Activated CD4-positive, alpha-beta T cell treated with anti-CD3 and anti-CD28 coated beads, Interleukin-10, Interleukin-2, amounts not matched to agents 100 ng/mL and 50 ng/mL, durations not matched to agents 16 hours and 8 hours (primary cell): ENCODE measurements at regions not wholly inside any gene's neighbourhood (a gene's known extent, or its start where the extent isn't known, plus 50 kb on each side); places are given as distances from the start of the nearest gene placed in this dataset.
"Not testable (repeated sequence)": the region's sequence is repeated elsewhere in the genome, so short reads cannot be mapped to it uniquely, and the experiment has no call there.

Experiments used
- DNase-seq: peaks from one replicate; pipeline ENCODE4 v3.0.0-alpha.2; 2020

DNA sequence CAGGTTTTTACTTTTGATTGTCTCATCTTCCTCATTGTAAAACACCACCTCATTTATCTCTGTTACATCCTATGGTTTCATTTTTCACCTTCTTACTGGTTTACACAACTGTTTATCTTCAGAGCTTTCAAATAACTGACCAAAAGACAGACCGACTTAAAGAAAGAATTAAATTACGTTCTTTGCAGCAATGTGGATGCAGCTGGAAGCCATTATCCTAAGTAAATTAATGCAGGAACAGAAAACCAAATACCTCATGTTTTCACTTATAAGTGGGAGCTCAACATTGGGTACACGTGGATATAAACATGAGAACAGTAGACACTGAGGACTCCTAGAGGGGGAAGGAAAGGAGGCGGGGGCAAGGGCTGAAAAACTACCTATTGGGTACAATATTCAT lies 729.0 kb upstream of the USP15 start:
- no peak for DNase-seq

DNA sequence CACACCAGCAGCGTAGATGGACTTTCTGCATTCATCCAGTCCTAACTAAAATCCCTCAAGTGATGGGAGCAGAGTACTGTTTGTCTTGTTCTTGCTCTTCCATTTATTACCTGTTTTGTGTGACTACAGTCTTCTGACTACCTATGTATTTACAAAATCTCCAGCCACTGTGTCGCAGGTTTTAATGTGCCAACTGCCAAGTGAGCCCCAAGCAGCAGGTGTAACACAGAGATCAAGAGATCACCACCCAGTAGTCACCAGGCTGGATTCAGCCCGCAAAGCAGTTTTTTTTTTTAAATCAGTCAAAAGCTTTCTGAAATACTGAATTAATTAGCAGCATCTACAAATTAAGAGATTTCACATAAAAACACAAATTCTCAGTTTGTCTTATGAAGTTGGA lies 724.1 kb upstream of the USP15 start:
- DNase-seq: no peak

DNA sequence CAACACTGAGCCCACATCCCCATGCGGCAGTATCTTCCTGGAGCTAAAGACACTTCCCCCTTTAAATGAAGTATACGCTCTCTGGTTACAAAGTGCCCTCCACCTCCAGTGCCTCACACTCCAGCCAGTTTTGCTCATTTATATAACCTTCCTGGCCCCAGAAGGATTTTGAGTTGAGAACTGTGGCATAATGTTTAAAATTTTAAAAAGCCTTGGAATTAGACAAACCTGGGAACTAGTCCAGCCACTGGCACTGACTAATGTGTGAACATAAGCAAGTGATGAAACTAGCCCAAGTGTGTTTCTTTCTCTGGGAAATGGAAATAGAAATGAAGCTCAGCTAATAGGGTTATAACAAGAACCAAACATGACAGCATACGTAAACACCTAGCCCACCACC lies 723.7 kb upstream of the USP15 start:
- DNase-seq: no peak

DNA sequence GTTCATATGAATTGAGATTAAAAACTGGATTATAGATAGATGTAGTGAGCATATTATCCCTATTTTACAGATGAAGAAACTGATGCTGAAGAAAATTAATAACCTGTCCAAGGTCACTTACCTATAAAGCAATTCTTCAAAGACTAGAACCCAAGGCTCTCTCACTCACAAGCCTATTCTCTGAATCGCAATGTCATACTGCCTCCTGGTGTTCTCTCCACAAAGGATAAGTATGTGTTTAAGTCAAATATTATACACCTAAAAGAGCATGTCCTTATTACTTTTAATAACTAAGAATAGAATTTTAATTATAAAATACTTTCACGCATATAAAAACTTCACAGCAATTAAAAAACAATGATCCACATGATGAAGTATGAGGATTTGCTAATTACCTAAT lies 721.3 kb upstream of the USP15 start:
- no peak for DNase-seq

DNA sequence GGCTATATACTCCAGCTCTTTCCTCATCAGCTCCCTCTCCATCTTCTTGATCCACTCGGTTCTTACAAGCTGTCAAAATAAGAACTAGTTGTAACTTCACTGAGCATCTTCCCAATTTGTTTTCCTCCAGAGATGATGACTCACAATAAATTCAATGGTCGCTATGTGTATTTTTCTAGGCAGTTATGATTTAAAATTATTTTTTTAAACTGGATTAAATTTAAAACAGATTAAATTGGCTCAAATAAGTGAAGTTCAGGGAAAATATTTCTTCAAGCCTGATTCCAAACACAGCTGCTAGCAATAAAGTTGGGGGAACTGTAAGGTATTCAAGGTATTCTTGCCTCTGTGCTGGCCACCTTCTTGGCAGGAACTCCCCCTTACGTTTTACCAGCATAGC lies 717.7 kb upstream of the USP15 start:
- DNase-seq: no peak

DNA sequence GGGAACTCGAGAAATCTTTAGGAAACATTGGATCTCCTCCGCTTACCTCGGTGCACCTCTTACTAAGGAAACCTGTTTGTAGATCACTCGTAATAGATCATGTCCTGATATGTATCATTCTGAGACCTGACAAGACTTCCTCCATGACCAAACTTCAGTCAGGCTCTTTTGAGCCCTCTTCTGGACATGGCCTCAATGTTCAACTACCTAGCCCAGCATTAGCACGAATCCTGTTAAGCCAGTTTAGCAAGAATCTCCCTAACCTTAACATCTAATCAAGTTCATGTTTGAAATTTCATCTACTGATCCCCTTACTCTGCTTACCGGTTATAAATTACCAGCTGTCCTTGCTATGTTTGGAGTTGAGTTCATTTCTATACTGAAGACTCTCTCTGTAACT lies 713.9 kb upstream of the USP15 start:
- no peak for DNase-seq

DNA sequence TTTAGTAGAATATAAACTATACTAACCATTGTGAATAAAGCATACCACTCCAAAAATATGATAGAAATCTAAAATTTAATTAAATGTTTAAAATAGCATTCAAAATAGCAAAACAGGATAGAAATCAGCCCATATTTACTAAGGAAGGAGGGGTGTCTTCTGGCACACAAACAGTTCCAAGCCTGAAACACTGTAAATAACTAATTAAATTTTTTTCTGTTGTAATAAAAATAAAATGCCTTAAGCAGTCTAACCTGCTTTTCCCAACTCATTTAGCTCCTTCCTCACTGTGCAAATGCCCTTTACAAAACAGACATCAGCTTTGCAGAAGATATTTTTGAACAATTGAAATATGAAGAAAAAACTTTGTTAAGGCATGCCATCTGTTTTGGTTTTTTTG lies 707.1 kb upstream of the USP15 start:
- no peak for DNase-seq

DNA sequence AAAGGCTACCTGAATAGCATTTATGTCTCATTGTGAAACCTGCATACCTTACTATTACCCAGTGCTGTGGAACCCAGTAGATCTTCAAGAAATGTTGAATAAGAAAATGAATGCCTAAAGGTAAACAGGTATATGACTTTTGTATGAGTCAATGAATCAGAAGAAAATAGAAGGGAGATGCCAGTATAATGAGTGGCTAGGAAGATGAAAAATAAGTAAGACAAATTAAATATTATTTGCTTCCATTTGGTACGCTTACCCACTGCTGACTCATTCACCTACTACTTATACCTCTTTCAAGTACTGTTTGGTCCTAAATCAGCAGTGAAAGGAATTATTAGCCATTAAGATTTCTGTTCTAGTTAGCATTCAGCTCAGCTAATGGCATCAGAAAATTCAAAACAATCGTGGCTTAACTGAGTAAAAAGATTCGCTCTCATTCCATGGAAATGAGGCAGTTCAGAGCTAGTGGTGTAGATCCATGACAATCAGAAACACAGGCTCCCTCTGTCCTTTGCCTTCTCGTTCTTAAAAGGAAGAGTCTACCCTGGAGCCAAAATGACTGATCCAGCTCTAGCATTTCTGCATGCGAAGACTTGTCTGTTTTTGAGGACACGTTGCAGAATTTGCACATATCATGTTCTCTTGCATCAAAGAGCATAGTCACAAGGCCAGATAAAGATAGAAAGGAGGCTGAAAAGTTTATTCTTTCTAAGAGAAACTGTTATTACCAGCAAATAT lies 705.8 kb upstream of the USP15 start:
- DNase-seq: no peak

DNA sequence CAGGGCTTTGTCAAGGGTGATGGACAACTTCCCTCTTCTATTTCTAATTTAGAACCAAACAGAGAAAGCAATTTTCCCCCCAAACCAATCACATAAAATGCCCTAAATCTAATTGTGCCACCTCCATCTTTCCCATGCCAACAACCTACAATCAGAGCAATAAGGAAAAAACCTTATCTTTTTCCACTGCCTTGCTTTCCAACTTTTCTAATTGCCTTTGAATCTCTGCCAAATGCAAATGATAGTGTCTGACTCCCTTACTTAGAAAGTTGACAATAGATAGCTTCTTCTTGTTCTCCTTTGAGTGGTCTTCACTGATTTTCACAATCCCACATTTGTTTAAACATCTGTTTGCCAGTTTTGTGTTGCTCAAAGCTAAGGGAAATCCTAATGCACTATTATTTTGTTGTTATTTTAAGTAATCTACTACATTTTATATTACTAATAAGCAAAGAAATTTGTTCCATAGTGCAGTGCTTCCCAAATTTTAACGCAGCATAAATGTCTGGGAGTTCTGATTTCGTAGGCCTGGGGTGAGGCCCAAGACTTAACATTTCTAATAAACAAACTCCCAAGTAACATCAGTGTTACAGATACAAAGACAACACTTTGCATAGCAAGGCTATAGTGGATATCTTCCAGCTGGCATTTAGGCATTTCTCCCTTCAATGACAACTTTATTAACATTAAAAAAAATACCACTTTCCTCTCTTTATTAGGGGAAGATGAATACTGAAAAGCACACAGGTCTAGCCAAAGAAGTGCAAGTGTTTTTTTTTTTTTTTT lies 696.3 kb upstream of the USP15 start:
- no peak for DNase-seq

DNA sequence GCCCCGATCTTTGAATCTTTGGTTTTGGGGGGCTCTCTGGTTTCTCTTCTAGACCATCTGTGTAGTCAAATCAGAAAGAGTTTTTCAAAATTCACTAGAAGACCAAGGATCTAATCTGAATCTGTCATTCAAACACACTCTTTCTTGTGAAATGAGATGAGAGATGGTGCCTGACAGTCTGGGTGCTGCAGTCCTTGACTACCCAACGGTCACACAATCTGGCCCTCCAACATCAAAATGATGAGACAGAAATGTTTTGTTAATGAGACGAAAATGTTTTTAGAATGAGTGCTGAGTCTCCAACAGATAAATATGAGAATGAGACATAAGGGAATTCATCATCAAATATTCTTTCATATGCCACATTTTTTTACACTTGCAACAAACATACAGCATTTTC lies 695.7 kb upstream of the USP15 start:
- no peak for DNase-seq

DNA sequence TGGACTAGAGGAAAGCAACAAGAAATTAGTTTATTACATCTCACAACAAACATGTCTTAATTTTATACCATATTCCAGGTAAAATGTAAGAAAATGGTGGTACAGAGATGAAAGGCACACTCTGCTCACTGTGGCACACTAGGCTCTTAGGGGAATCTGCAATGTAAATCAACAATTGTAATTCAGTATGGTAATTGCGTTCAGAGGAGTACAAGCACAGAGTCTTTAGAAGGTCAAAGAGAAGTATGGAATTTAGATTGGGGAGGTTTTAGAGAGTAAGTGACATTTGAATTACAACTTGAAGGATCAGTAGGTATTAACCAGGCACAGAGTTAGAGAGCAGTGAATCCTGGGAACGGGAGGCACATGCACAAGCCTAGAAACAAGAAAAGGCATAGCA lies 694.0 kb upstream of the USP15 start:
- no peak for DNase-seq

DNA sequence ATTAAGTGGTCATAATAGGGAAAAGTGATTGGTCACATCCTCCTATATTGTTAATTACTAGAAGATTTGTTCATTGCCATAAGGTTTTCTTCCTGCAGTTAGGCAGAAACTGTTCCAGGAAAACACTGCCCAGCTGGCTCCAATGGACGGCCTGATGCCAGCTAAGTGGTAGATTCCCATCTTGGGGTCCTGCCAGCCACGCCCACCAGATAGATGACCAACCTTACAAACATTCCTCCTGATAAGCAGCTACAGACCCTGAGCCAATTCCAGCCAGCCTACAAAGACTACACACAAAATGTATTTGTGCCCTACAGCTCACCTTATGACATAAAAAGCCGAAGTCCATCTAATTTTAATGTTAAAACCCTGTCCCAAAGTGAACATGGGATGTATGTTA lies 685.9 kb upstream of the USP15 start:
- no peak for DNase-seq

DNA sequence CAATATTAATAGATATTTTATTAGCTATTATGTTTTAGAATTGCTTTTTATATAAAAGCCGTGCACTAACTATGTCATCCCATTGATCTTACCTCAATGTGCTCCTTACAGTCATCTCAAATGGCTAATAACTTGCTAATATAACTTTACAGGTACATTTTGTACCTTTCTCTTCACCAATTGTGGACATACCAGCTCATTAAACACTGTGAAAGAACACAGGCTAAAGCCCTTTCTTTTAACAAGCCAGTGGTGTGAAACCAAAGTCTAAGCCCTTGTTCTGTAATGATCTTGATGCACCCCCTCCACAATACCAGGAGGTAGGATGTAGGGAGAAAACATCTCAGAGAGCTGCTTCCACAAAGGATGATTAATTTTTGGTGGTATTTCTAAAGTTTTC lies 675.3 kb upstream of the USP15 start:
- no peak for DNase-seq

DNA sequence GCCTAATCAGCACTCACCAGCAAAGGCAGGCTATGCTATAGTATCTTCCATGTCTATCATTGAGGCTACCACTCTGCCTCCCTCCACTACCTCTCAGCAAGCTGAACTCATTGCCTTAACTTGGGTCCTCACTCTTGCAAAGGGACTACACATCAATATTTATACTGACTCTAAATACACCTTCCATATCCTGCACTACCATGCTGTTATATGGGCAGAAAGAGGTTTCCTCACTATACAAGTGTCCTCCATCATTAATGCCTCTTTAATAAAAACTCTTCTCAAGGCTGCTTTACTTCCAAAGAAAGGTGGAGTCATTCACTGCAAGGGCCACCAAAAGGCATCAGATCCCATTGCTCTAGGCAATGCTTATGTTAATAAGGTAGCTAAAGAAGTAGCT lies 669.3 kb upstream of the USP15 start:
- not testable (repeated sequence) for DNase-seq

DNA sequence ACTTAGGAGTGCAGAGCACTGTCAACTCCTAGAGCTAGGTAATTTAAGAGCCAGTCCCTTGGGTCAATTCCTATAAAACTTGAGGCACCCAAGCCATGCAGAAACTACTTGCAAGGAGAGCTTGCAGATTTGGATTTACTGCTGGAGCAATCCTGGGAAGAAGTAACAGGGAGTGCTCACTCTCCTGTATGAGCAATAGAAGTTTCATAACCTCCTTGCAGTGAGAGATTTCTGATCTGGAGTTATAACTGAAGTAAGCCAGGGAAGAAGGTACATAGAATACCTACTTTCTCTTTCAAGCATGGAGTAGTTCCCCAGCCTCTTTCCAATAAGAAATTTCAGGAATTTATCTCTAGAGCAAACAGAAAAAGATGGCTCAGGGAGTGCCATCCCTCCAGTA lies 650.1 kb upstream of the USP15 start:
- no peak for DNase-seq

DNA sequence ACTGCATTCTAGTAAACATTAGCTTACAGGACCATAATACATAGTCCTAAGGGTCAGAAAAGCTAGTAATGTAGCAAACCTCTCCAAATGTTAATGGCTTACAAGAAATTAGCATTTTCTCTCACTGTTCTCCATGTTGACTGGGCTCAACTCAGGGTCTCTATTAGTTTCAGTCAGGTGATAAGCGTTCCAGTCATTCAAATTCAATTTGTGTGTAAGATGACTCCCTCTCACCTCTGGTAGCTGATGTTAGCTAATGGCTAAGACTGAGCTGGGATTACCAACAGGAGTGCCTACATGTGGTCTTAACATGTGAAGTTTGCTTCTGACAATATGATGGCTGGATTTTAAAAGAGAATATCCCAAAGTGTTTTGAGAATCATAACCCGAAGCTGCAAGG lies 630.5 kb upstream of the USP15 start:
- no peak for DNase-seq

DNA sequence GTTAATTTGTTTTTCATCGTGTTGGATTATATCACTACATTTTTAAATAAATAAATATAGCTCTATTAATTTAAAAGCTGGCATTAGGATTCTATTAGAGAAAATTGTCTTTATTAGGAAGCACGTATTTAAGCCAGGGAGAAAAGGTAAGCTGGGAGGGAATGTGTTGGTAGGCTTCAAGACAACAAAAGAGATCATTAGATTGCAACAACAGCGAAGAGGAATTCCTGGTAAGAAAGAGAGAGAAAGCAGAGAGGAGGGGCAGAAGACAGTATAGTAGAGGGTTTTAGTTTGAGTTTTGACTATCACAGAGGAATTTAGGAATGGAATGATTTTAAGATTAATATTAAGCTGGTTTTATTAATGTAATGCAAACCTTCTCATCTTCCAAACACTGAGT lies 613.6 kb upstream of the USP15 start:
- no peak for DNase-seq

DNA sequence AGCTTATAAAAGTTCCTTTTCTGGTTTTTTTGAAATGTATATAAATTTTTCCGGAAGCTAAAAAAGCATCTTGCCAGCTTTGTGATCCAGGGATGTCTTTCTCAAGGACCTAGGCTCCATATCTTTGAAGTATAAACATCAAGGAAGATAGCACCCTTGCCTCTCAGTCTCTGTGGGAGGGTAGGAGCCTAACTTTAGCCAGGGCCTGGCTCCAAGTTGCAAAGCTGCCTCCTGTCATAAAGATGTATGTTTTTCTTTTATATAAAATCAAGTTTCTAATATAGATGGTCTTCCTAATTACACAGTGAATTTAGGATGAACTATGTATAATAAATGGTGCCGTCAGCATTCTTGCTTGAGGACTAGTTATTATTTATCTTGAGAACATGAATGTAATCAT lies 612.6 kb upstream of the USP15 start:
- no peak for DNase-seq

DNA sequence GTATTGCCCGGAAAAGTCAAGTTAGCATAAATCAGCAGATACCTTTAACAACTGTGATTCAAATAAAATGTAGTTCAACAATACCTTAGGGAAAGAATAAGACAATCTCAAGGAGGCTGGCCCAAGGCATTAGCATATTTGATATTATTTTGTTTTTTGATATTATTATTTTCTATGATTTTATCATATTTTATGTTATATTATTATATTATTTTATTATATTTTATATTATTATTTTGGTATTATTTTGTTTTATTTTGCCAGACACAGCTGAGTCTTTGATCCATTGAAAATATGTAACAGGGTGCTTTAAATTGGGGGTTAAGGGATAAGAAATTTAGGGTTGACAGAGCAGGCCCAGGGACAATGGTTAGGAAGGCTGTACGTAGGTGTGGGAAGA lies 607.9 kb upstream of the USP15 start:
- DNase-seq: no peak

DNA sequence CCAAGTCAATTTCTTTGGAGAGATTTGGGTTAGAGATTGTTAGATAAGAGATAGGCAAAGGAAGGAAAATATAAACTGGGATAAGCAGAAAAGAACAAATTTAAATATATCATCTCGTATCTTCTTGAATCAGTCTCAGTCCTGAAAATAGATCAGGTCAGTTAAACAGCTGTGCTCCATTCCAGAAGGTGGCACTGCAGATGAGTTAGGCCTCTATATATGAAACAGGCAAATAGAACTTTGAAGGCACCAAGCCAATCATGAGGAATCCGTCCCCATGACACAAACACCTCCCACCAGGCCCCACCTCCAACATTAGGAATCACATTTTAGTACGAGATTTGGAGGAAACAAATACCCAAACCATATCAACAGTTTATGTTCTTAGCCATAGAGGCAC lies 605.5 kb upstream of the USP15 start:
- DNase-seq: peak; percentile 0

DNA sequence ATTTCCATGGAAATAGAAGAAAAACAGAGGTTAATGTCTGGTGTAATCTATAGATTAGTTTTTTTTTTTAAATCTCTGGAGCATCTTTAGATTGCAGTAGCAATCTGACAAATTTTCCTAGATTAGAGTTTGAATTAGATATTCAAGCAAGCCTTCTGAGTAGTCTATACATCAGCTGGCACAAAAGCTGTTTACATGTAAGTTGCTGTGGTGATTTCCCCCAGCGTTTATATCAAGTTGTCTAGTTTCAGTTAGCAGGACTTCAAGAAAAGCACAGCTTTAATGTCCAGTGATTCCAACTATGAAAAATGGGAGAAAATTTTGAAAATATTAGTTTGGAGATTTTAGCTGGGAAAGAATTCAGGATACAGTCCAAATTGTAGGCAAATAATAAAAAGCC lies 605.0 kb upstream of the USP15 start:
- DNase-seq: no peak

DNA sequence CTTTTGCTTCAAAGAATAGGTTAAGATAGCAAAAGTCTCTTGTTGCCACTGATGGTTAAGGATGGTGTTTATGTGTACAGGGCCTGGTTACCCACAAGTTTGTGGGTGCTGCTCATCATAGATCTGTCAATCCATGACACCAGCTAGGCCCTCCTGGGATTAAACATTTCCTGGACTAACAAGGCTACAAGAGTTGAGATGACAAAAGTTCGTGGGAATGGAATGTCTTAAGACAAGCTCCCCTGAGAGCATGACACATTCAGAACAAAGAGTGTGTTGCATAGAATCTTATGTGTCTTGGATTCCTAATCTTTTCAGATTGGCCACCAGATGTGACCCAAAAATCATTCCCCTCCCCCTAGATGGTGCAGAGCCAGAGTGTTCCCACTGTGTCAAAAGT lies 592.5 kb upstream of the USP15 start:
- no peak for DNase-seq

DNA sequence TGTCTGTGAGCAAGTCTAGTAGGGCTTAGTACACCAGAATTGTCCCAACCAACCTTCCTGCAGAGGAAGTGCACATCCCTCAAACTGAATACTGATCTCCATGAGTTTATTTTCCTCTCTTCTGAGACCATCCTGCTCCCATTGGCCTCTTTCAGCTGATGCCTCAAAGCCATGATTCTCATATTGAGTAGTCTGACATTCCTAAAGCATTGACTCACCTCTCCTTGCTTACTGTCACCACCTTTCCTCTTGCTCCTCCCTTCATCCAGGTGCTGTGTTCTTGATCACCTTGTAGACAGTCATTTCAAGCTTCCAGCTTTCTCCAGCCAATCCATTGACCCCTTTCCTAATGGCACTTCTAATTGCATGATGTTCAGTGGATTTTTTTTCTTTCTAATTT lies 583.7 kb upstream of the USP15 start:
- DNase-seq: no peak

DNA sequence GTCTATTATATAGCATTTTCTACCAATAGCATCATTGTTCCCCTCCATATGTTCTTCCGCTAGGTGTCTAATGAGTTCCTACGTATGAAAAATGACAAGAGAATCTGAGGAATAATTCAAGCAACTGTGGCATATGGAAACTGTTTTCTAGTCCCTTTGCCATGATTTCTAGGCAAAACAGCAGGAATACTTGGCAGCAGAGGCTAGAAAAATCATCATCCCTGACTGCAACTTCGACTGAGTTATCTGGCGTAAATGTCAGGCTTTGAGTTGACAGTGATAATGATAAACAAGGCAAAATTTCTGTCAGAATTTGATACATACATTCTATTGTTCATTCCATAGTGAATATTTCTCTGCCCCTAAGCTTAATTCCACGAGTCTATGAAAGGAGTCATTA lies 572.8 kb upstream of the USP15 start:
- no peak for DNase-seq

DNA sequence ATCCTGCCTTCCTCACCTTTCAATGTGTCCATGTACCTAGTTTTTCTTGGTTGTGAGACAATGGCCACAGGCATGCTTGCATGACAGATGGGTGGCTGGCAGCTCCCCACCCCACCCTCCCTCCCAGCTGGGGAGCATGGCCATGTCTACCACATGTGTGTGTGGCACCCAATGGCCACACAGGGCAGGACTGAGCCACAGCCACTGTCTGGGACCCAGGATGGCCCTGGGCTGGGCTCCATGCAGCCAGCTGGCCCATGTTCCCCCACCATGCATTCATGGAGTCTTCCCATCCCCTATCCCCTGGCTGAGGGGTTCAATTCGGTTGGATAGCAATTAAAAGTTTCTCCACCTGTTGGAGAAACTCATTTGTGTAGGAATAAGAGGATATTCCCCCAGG lies 566.0 kb upstream of the USP15 start:
- no peak for DNase-seq
